GM12865 (cell line): ENCODE measurements at regions not wholly inside any gene's neighbourhood (a gene's known extent, or its start where the extent isn't known, plus 50 kb on each side); places are given as distances from the start of the nearest gene placed in this dataset.

ENCODE experiments used
- DNase-seq: peaks from one replicate; pipeline ENCODE4 v3.0.0; 2010; ENCODE audit warnings: low read depth
- H3K4me3 ChIP-seq: 2 replicates; pipeline ENCODE4 v1.5.1; 2011; ENCODE audit warnings: mild to moderate bottlenecking, low read depth, low read length, control low read depth
- TF ChIP-seq, protein P1 (sequence below): IDR thresholded peaks from 2 replicates; pipeline ENCODE4 v1.5.1; 2011; ENCODE audit warnings: low read length, control low read depth, low read depth, inconsistent platforms; ENCODE audit not compliant: insufficient read depth; ENCODE audit errors: missing control alignments

DNA sequence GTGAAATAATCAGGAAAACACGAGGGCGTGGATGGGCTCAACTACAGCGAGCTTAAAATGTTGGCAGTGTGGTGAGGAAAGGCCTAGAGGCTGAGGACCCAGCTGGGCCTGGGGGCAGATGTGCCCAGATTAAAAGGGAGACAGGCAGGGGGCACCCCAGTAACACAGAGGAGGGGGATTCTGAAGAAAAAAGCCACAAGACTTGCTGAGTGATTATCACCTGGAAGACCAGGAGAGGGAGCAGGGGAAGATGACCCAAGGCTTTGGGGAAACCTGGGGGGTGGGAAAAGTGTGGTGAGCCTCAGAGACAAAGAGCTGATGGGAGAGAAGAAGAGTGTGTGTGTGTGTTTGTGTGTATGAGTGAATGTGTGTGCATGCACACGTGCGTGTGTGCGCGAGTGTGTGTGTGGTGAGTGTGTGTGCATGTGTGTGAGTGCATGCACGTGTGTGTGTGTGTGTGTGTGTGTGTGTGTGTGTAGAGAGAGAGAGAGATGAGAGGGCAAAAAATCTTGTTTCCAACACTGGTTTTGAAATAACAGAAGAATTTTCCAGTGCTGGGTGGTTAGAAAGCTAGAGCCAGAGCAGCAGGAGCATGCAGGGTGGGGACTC is 500.5 kb downstream of the BUD13 start:
- H3K4me3 ChIP-seq = no peak overlapping the region
- TF ChIP-seq, protein P1, sequence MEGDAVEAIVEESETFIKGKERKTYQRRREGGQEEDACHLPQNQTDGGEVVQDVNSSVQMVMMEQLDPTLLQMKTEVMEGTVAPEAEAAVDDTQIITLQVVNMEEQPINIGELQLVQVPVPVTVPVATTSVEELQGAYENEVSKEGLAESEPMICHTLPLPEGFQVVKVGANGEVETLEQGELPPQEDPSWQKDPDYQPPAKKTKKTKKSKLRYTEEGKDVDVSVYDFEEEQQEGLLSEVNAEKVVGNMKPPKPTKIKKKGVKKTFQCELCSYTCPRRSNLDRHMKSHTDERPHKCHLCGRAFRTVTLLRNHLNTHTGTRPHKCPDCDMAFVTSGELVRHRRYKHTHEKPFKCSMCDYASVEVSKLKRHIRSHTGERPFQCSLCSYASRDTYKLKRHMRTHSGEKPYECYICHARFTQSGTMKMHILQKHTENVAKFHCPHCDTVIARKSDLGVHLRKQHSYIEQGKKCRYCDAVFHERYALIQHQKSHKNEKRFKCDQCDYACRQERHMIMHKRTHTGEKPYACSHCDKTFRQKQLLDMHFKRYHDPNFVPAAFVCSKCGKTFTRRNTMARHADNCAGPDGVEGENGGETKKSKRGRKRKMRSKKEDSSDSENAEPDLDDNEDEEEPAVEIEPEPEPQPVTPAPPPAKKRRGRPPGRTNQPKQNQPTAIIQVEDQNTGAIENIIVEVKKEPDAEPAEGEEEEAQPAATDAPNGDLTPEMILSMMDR = no peak
- DNase-seq = no peak

DNA sequence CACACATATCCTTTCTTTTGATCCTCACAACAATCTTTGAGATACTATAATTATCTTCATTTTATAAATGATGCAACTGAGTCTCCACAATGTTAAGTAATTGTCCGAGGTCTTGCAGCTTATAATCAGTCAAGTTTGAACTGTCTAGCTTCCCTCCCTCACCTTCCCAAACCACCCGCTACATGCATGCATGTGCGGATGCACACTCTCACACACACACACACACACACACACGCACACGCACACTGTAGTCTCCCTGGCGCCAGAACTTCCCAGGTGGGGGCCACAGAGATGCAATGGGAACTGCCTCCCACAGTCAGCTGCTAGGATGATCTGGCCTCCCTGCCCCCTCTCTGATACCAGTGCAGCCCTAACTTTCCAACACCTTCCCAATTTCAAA is 501.3 kb downstream of the BUD13 start:
- no peak for DNase-seq
- TF ChIP-seq, protein P1 = no peak
- H3K4me3 ChIP-seq = no peak overlapping the region

DNA sequence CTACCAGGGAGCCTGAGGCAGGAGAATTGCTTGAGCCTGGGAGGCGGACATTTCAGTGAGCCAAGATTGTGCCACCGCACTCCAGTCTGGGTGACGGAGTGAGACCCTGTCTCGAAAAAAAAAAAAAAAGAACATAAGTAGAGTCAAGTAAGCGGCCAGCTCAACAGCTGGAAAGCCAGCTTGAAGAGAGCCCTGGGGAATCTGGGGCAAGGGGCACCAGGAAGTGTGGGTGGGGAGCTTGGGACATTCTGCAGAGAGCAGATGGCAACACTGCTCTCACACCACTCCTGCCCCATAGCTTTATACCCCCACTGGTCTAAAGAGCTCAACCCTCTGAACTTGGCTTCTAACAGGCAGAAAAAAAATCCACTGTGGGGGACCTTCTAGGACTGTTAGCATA is 505.6 kb downstream of the BUD13 start:
- TF ChIP-seq, protein P1 = no peak
- no peak overlapping the region for H3K4me3 ChIP-seq
- DNase-seq = no peak

DNA sequence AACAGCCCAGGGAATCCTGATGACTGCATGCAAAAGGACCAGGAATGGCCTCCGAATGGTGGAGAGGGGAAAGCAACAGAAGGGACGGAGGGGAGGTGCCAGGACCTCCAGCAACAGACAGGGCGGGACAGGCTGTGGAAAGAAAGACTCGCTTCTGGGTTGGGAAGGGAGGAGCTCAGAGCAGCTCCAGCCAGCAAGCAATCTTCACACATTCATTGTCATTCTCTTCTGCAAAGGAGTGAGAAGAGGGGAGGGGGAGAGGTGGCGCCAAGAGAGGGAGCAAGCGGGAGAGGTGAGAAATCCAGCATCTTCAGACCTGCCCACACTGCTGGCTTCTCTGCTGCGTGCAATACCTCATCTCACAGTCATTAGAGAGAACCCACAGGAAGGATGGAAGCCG is 509.0 kb downstream of the BUD13 start:
- DNase-seq = no peak
- TF ChIP-seq, protein P1 = no peak
- no peak overlapping the region for H3K4me3 ChIP-seq

DNA sequence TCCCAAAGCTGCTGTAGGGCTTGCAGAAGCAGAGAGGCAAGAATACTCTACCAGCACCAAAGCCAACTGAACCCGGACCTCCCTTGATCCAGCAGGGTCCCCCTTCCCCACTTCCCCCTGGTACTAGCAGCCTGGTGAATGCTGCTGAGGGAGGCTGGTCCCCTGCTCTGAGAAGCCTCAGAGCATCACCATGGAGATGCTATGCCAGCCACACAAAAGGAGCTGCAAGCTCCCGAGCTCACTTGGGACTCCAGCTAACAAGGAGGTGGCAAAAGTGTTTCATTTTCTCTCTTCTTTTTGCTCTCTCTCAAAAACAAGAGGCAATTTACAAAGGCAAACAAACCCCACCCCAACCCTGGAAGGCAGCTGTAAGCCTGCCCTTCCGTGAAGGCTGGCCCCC is 509.8 kb downstream of the BUD13 start:
- no peak overlapping the region for H3K4me3 ChIP-seq
- DNase-seq = no peak
- TF ChIP-seq, protein P1 = no peak

DNA sequence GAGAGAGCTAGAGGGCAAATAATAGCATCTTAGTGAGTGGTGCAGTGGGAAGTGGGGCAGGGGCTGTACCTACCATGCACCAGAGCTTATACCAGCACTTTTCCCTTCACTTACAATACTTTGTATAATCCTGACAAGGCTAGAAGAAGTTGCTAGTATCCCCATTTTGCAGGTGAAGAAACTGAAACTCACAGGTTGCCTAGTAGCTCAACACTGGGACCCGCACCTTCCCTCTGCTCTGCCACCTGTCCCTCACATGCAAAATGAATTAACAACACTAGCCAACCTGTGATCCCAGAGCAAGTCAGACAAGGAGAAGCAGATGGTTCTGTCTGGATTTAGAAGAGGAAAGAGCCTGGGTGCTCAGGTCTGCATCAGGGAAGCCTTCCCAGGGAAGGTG is 510.4 kb downstream of the BUD13 start:
- H3K4me3 ChIP-seq = no peak overlapping the region
- no peak for DNase-seq
- TF ChIP-seq, protein P1 = no peak

DNA sequence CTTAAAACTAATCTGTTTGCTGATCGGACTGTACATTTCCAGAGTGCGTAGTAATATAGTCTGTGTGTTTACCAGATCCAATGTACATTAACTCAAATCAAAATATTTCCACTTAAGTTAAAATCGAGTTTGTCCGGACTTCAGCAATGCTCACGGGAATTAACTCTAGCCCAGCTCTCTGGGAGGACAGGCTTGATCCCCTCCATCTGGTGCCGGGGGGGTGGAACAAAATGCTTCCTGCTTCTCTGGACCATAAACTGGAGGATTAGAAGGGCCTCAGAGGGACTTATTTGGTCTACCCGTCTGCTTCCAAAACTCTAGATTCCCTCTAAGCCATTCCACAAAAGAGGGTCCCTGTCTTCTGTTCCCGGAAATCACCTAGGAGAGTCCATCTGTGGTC is 511.2 kb downstream of the BUD13 start:
- no peak overlapping the region for H3K4me3 ChIP-seq
- TF ChIP-seq, protein P1 = no peak
- no peak for DNase-seq
